OCI-LY1 (cell line): ENCODE measurements at regions not wholly inside any gene's neighbourhood (a gene's known extent, or its start where the extent isn't known, plus 50 kb on each side); places are given as distances from the start of the nearest gene placed in this dataset.

Experiments
- EZH2 ChIP-seq: fragments of 200-600 bp; sonication (generic), shearing (Covaris generic); IDR thresholded peaks from 2 replicates; pipeline ENCODE4 v1.8.0; 2017; ENCODE audit warnings: borderline replicate concordance, mixed run types, mild to moderate bottlenecking, antibody characterized with exemption, low read length, moderate library complexity, mixed read lengths
- TF ChIP-seq, protein P1 (sequence below): fragments of 200-600 bp; sonication (generic), shearing (Covaris generic); IDR thresholded peaks from 2 replicates; pipeline ENCODE4 v1.5.1; 2017; ENCODE audit warnings: mild to moderate bottlenecking, antibody characterized with exemption, low read length, moderate library complexity, mixed read lengths

DNA sequence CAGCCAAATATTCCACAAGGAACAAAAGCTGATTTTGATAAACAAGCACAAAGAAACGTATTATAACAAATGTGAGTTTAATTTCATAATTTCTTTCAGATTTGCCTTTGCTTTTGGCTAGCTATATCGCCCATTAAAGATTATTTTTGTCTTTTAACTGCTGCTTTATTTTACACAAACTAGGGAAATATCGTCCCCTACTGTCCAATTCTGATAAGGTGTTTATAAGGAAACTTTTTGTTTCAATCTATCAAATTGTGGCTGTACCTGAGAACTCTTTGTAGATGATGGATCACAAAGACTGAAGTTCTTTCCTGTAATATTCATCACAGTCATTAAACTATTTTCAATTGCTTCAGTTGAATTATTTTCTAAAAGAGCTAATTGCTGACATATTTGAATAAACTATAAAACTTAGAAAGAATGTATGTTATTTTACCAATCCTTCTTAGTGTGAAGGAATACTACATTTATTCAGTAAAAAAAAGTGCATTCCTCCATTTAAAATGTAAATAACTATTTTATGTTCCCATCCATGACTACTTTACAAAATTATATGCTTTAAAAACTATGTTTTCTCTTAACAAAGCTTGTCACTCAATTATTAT lies 431.3 kb upstream of the ITGA1 start:
- TF ChIP-seq, protein P1, sequence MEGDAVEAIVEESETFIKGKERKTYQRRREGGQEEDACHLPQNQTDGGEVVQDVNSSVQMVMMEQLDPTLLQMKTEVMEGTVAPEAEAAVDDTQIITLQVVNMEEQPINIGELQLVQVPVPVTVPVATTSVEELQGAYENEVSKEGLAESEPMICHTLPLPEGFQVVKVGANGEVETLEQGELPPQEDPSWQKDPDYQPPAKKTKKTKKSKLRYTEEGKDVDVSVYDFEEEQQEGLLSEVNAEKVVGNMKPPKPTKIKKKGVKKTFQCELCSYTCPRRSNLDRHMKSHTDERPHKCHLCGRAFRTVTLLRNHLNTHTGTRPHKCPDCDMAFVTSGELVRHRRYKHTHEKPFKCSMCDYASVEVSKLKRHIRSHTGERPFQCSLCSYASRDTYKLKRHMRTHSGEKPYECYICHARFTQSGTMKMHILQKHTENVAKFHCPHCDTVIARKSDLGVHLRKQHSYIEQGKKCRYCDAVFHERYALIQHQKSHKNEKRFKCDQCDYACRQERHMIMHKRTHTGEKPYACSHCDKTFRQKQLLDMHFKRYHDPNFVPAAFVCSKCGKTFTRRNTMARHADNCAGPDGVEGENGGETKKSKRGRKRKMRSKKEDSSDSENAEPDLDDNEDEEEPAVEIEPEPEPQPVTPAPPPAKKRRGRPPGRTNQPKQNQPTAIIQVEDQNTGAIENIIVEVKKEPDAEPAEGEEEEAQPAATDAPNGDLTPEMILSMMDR, result peak; percentile 63; the same call in 1 of the 2 replicates
- TF ChIP-seq EZH2, result no peak
